Neural cell (in vitro differentiated cells): ENCODE measurements at regions not wholly inside any gene's neighbourhood (a gene's known extent, or its start where the extent isn't known, plus 50 kb on each side); places are given as distances from the start of the nearest gene placed in this dataset.

Source experiments
- H2AFZ ChIP-seq: fragments of 200-600, 300-800 bp; sonication (generic), shearing (Covaris generic); 2 replicates; pipeline ENCODE4 v1.6.0; 2014; ENCODE audit warnings: low read depth, mild to moderate bottlenecking, antibody characterized with exemption, low read length, moderate library complexity
- H3F3A ChIP-seq: fragments of 200-600 bp; shearing (Covaris generic); 2 replicates; pipeline ENCODE4 v1.6.1; 2016; ENCODE audit warnings: mild to moderate bottlenecking, moderate library complexity, mixed read lengths, antibody characterized with exemption, low read length; ENCODE audit not compliant: insufficient read depth, poor library complexity, severe bottlenecking
- H3K27ac ChIP-seq: fragments of 200-600, 300-800 bp; sonication (generic), shearing (Covaris generic); 2 replicates; pipeline ENCODE4 v1.5.1; 2014; ENCODE audit warnings: mild to moderate bottlenecking, low read length, moderate library complexity
- H3K27me3 ChIP-seq: fragments of 300-800, 200-600 bp; sonication (generic), shearing (Covaris generic); 2 replicates; pipeline ENCODE4 v1.6.0; 2014; ENCODE audit warnings: mild to moderate bottlenecking, low read depth, low read length, moderate library complexity; ENCODE audit not compliant: insufficient read depth
- H3K36me3 ChIP-seq: fragments of 300-800, 200-600 bp; sonication (generic), shearing (Covaris generic); 2 replicates; pipeline ENCODE4 v1.5.1; 2014; ENCODE audit warnings: mild to moderate bottlenecking, antibody characterized with exemption, low read length, moderate library complexity; ENCODE audit not compliant: insufficient read depth
- H3K4me2 ChIP-seq: fragments of 300-800, 200-600 bp; sonication (generic), shearing (Covaris generic); 2 replicates; pipeline ENCODE4 v1.6.0; 2014; ENCODE audit warnings: mild to moderate bottlenecking, low read length
- H3K4me3 ChIP-seq: fragments of 300-800, 200-600 bp; sonication (generic), shearing (Covaris generic); 2 replicates; pipeline ENCODE4 v1.5.1; 2014; ENCODE audit warnings: mild to moderate bottlenecking, low read length, moderate library complexity
- H3K79me2 ChIP-seq: fragments of 200-600 bp; shearing (Covaris generic); replicated peaks from 2 replicates; pipeline ENCODE4 v1.6.0; 2014; ENCODE audit warnings: mild to moderate bottlenecking, low read length, moderate library complexity; ENCODE audit not compliant: insufficient read depth
- H3K9ac ChIP-seq: fragments of 300-800, 200-600 bp; sonication (generic), shearing (Covaris generic); 2 replicates; pipeline ENCODE4 v1.6.1; 2016; ENCODE audit warnings: mild to moderate bottlenecking, low read length, mixed read lengths
- H3K9me2 ChIP-seq: fragments of 200-600 bp; shearing (Covaris generic); 2 replicates; pipeline ENCODE4 v1.6.1; 2016; ENCODE audit warnings: mild to moderate bottlenecking, low read length, mixed read lengths; ENCODE audit not compliant: insufficient read depth
- H3K9me3 ChIP-seq: fragments of 200-600, 300-800 bp; sonication (generic), shearing (Covaris generic); 2 replicates; pipeline ENCODE4 v1.6.1; 2016; ENCODE audit warnings: mild to moderate bottlenecking, mixed run types, low read length, moderate library complexity, mixed read lengths
- H4K20me1 ChIP-seq: fragments of 200-600 bp; shearing (Covaris generic); 2 replicates; pipeline ENCODE4 v1.6.1; 2016; ENCODE audit warnings: mild to moderate bottlenecking, mixed run types; ENCODE audit not compliant: insufficient read depth
- EP300 ChIP-seq: fragments of 450-650 bp; conservative IDR thresholded peaks from 2 replicates; pipeline ENCODE4 v1.6.1; 2014; ENCODE audit warnings: antibody characterized with exemption, mild to moderate bottlenecking, moderate library complexity; ENCODE audit not compliant: poor library complexity, severe bottlenecking
- EZH2 ChIP-seq: fragments of 200-600, 300-800 bp; shearing (Covaris generic), sonication (generic); IDR thresholded peaks from 2 replicates; pipeline ENCODE4 v1.6.1; 2014; ENCODE audit warnings: antibody characterized with exemption, low read length, borderline replicate concordance, mild to moderate bottlenecking; ENCODE audit not compliant: insufficient read depth, poor library complexity, severe bottlenecking
- MXI1 ChIP-seq: fragments of 450-650 bp; conservative IDR thresholded peaks from 2 replicates; pipeline ENCODE4 v1.6.1; 2014; ENCODE audit warnings: antibody characterized with exemption, mild to moderate bottlenecking; ENCODE audit not compliant: poor library complexity, severe bottlenecking
- POLR2AphosphoS5 ChIP-seq: IDR thresholded peaks from 2 replicates; pipeline ENCODE4 v1.6.1; 2012
- RAD21 ChIP-seq: fragments of 450-650 bp; conservative IDR thresholded peaks from 2 replicates; pipeline ENCODE4 v1.6.1; 2014; ENCODE audit warnings: antibody characterized with exemption, mild to moderate bottlenecking, moderate library complexity
- SMC3 ChIP-seq: fragments of 450-650 bp; conservative IDR thresholded peaks from 2 replicates; pipeline ENCODE4 v1.6.1; 2014; ENCODE audit warnings: antibody characterized with exemption, mild to moderate bottlenecking, moderate library complexity; ENCODE audit not compliant: poor library complexity
- TAF1 ChIP-seq: IDR thresholded peaks from 2 replicates; pipeline ENCODE4 v1.6.1; 2012; ENCODE audit warnings: low read depth
- TF ChIP-seq, protein P1 (sequence below): IDR thresholded peaks from 2 replicates; pipeline ENCODE4 v1.6.1; 2012; ENCODE audit warnings: borderline replicate concordance
- TF ChIP-seq, protein P2 (sequence below): fragments of 450-650 bp; IDR thresholded peaks from 2 replicates; pipeline ENCODE4 v1.5.1; 2014; ENCODE audit warnings: antibody characterized with exemption, mild to moderate bottlenecking, moderate library complexity; ENCODE audit not compliant: poor library complexity, severe bottlenecking

DNA sequence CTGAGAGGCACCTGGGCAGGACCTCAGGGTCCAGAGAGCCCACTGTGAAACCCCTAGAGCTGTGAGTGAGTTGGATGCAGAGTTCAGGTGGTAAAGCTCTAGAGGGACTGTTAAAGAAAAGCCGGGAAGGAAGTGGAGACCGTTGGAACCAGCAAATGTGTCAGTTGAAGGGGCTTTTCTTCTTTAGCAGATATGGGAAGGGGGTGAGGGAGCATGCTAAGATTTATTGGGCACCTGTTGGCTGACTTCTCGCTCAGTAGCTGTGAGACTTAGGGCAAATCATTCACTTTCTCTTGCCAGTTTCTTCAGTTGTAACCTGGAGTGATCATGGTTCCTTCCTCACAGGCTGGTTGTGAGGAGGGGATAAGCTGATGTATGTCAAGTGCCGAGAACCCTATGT is 287.7 kb downstream of the DHX35 start:
- no peaks in the 10 kb centered on the region for H3F3A ChIP-seq

DNA sequence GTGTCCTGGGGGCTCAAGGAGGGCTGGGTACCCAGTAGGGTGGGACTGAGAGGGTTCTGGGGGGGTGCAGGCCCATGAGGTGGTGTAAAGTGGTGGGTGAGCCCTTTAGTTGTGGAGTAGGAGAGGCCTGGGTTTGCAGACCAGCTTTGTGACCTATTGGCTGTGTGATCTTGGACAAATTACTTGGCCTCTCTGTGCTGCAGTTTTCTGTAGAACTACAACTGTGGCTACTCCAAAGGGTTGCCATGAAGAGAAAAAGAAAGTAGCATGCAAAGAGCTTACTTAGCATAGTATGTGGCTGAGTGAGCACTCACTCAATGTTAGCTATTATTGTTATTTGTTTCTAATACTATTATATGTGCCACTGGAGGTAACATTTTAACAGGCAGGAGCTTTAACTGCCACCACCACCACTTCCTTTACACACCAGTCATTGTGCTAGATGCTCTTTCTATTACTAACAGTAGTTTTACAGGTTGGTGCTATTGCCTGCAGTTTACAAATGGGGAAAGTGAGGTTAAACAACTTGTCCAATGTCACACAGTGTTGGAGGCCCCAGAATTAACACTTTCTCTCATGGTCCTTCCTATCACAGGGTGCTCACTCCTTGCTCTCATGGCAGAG is 286.8 kb downstream of the DHX35 start:
- no peak overlapping the region for H3K9ac ChIP-seq
- H3K9me2 ChIP-seq, result no peaks in the 10 kb centered on the region
- no peaks in the 10 kb centered on the region for H3K79me2 ChIP-seq
- no peak overlapping the region for H3K27ac ChIP-seq
- H4K20me1 ChIP-seq, result no peaks in the 10 kb centered on the region
- no peaks in the 10 kb centered on the region for H3K27me3 ChIP-seq
- H3K4me2 ChIP-seq, result no peak overlapping the region
- H3K36me3 ChIP-seq, result no peaks in the 10 kb centered on the region
- no peak for TF ChIP-seq SMC3
- TF ChIP-seq MXI1, result no peak
- TF ChIP-seq EZH2, result no peak
- TF ChIP-seq RAD21, result no peak
- TF ChIP-seq EP300, result no peak
- TF ChIP-seq, protein P1, sequence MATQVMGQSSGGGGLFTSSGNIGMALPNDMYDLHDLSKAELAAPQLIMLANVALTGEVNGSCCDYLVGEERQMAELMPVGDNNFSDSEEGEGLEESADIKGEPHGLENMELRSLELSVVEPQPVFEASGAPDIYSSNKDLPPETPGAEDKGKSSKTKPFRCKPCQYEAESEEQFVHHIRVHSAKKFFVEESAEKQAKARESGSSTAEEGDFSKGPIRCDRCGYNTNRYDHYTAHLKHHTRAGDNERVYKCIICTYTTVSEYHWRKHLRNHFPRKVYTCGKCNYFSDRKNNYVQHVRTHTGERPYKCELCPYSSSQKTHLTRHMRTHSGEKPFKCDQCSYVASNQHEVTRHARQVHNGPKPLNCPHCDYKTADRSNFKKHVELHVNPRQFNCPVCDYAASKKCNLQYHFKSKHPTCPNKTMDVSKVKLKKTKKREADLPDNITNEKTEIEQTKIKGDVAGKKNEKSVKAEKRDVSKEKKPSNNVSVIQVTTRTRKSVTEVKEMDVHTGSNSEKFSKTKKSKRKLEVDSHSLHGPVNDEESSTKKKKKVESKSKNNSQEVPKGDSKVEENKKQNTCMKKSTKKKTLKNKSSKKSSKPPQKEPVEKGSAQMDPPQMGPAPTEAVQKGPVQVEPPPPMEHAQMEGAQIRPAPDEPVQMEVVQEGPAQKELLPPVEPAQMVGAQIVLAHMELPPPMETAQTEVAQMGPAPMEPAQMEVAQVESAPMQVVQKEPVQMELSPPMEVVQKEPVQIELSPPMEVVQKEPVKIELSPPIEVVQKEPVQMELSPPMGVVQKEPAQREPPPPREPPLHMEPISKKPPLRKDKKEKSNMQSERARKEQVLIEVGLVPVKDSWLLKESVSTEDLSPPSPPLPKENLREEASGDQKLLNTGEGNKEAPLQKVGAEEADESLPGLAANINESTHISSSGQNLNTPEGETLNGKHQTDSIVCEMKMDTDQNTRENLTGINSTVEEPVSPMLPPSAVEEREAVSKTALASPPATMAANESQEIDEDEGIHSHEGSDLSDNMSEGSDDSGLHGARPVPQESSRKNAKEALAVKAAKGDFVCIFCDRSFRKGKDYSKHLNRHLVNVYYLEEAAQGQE, result no peak
- TF ChIP-seq TAF1, result no peak
- TF ChIP-seq POLR2AphosphoS5, result no peak
- TF ChIP-seq, protein P2, sequence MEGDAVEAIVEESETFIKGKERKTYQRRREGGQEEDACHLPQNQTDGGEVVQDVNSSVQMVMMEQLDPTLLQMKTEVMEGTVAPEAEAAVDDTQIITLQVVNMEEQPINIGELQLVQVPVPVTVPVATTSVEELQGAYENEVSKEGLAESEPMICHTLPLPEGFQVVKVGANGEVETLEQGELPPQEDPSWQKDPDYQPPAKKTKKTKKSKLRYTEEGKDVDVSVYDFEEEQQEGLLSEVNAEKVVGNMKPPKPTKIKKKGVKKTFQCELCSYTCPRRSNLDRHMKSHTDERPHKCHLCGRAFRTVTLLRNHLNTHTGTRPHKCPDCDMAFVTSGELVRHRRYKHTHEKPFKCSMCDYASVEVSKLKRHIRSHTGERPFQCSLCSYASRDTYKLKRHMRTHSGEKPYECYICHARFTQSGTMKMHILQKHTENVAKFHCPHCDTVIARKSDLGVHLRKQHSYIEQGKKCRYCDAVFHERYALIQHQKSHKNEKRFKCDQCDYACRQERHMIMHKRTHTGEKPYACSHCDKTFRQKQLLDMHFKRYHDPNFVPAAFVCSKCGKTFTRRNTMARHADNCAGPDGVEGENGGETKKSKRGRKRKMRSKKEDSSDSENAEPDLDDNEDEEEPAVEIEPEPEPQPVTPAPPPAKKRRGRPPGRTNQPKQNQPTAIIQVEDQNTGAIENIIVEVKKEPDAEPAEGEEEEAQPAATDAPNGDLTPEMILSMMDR, result no peak
- no peaks in the 10 kb centered on the region for H3K9me3 ChIP-seq
- H3K4me3 ChIP-seq, result no peak overlapping the region
- no peak overlapping the region for H2AFZ ChIP-seq
- H3F3A ChIP-seq, result no peaks in the 10 kb centered on the region

More for the DNA sequence above, 287.7 kb downstream of the DHX35 start:
- Histone ChIP-seq H2AFZ (no peak overlapping the region), H3K9me3 (no peaks in the 10 kb centered on the region), H3K4me3 (no peak overlapping the region), H3K36me3 (no peaks in the 10 kb centered on the region), H3K9ac (no peak overlapping the region), H3K79me2 (no peaks in the 10 kb centered on the region), H3K27me3 (no peaks in the 10 kb centered on the region), H3K27ac (no peak overlapping the region), H3K9me2 (no peaks in the 10 kb centered on the region), H3K4me2 (no peak overlapping the region), H4K20me1 (no peaks in the 10 kb centered on the region)
- TF ChIP-seq, protein P2, result no peak
- TF ChIP-seq MXI1 (no peak), RAD21 (no peak), SMC3 (no peak), POLR2AphosphoS5 (no peak), EP300 (no peak), EZH2 (no peak), TAF1 (no peak)
- TF ChIP-seq, protein P1, result no peak
